ENCODE measurements at regions not wholly inside any gene's neighbourhood (a gene's known extent, or its start where the extent isn't known, plus 50 kb on each side); places are given as distances from the start of the nearest gene placed in this dataset.
"Not testable (repeated sequence)": the region's sequence is repeated elsewhere in the genome, so short reads cannot be mapped to it uniquely, and the experiment has no call there.

DNA sequence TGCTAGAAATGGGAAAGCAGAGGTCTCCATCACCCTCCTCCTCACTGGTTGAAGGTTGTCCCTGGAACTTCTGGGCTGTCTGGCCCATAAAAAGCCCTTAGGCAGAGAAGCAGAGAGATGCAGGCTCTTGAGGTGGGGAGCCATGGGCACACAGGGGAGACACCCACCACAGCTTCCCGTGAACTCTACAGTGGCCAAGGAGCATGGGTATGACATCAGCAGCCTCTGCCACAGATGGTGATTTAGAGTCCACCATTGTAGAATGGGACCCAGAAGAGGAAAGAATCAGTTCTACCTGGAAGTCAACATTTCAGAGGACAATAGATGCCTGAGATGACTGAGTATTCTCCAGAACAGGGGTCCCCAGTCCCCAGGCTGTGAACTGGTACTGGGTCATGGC is 105.6 kb upstream of the LRRN1 start:
- intact Hi-C loops (cut with DNase I), result no loop called here
- ATAC-seq (ENCODE audit: poor library complexity), result no peak
- no peak for DNase-seq

GRCh38 chr3:3689601-3690375 is 109.4 kb upstream of the LRRN1 start:
- no peak for ATAC-seq (ENCODE audit: poor library complexity)
- intact Hi-C loops (cut with DNase I), result no loop called here
- no peak for DNase-seq

DNA sequence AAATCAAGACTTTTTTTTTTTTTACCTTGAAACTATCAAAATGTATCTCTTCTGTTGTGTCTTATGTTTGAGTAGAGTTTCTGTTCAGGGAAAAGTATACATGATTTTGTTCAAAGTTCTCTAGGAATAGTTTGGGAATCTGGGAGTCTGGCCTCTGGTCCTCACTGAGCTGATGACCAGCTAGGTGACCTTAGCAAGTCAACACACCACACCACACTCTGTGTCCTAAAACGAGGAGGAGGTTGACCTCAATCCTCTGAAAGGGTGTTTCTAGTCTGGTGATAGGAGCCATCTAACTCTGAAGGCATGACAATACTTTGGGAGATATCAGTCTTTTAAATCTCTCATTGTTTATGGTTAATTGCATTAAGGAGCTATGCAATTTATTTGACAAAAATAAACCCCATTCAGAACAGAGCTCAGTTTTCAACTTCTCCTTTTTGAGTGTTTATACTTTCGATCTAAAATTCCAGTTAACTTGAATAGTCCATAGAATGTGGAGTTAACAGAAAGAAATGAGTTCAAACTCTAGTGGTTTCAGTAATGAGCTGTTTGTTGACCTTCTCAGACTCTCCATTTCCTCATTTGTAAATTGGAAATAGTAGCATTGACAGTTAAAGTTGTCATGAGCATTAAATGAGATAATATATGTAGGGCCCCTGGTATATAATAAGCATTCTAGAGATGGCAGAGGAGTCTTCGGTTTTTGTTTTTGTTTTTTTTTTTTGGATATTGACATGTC is 112.2 kb upstream of the LRRN1 start:
- intact Hi-C loops (cut with DNase I), result no loop called here
- DNase-seq (no peak), ATAC-seq (ENCODE audit: poor library complexity) (no peak)

- ATAC-seq (ENCODE audit: poor library complexity), result no peak
- intact Hi-C loops (cut with DNase I), result no loop called here
- DNase-seq, result no peak
Measured at GRCh38 chr3:3685721-3686120, 113.5 kb upstream of the LRRN1 start.

DNA sequence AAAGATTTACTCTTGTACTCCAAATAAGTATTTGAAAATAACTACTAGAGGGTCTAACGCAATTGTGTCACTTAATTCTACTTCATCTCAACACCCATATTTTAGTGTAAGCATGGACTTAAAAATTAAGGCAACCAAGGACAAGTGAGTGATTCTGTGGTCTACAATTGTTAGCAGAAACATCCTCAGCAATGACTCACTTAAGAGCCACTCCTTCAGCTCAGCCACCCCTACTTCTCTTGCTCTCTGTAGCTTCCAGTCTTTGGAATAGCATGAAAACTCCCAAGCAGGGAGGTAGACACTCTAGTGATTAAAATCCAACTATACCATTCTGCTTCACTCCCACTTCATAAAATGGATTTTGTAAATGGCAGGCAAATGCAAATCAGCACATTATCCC is 116.0 kb upstream of the LRRN1 start:
- intact Hi-C loops (cut with DNase I), result no loop called here
- DNase-seq, result no peak
- ATAC-seq (ENCODE audit: poor library complexity), result no peak

DNA sequence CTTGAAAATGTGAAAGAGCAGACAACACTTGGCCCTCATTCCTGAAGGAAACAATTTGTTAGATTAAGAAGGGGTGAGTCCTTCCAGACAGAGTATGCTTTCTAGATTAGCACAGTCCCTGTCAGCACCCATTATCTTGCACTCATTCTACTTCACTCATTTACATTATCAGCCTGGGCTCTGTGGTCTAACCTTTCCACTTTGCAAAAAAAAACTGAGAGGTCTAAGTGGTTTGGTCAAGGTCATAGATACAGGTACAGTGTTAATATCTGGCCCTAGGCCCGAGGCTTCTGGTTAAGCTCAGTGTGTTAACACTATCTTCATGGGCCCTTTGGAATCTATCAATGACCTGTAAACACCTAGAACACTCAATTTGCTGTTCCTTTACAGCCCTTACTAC is 123.4 kb upstream of the LRRN1 start:
- intact Hi-C loops (cut with DNase I), result no loop called here
- DNase-seq (no peak), ATAC-seq (ENCODE audit: poor library complexity) (peak; percentile 95)

- ATAC-seq (ENCODE audit: poor library complexity), result no peak
- no peak for DNase-seq
- intact Hi-C loops (cut with DNase I), result no loop called here
Measured at GRCh38 chr3:3675186-3675585, 124.0 kb upstream of the LRRN1 start.

DNA sequence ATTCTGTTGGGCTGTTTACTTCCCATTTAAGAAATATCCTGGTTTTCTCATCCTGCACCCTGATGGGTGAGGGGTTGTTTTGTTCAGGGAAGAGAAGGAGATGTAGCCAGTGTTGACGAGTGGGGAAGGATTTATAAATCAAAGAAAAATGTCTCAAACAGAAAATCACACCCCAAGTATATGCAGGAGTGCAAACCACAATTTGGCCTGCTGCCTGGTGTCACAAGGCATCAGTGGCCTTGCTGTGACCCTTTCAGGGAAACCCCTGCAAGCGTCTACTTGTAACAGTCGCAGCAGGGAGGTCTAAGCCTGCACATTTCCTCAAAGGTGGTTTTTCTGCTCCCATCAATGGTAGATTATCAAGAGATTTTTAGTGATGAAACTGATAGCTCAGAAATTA is 132.6 kb upstream of the LRRN1 start:
- ATAC-seq (ENCODE audit: poor library complexity), result no peak
- intact Hi-C loops (cut with DNase I), result no loop called here
- DNase-seq, result no peak

DNA sequence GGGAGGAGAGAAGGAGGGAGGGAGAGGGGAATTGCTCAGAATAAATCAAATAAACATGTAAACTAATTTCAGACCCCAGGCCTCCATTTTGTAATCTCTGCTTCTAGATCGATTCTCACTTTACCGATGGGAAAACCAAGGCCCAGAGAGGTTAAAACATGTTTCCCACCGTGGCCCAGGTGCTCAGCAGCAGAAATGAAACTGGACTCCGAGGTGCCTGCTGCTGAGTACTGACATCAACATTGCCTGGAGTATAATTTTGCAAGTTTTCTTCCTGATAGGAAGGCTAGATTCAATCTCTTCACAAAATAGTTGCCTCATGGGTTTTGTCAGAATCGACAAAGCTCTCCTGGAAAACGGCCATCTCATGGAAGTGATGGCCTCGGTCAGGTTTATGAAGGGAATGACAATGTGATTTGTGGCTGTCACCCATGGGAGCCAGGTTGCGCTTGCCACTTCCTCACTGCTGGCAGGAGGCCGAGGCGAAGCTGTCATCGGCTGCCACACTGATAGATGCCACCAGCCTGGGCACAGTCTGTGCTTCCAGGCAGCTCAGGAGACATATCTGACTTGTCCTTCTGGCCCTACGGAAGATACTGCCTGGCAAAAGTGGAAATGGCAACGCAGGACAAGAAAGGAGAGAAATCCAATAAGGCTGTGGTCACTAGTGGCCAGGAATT is 133.1 kb upstream of the LRRN1 start:
- intact Hi-C loops (cut with DNase I), result no loop called here
- ATAC-seq (ENCODE audit: poor library complexity) (peak; percentile 94), DNase-seq (peak; percentile 72)

DNA sequence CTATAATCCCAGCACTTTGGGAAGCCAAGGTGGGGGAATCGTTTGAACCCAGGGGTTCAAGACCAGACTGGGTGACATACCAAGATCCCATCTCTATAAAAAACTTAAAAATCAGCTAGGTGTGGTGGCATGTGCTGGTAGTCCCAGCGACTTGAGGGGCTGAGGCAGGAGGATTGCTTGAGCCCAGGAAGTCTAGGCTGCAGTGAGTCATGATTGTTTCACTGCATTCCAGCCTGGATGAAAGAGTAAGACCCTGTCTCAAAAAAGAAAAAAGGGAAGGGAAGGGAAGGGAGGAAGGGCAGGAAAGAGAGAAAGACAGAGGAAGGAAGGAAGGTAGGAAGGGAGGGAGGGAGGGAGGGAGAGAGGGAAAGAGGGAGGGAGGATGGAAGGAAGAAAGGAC is 133.7 kb upstream of the LRRN1 start:
- DNase-seq (no peak), ATAC-seq (ENCODE audit: poor library complexity) (no peak)
- intact Hi-C loops (cut with DNase I), result no loop called here

GRCh38 chr3:3664935-3665334 is 134.3 kb upstream of the LRRN1 start:
- intact Hi-C loops (cut with DNase I), result no loop called here
- no peak for DNase-seq
- no peak for ATAC-seq (ENCODE audit: poor library complexity)

GRCh38 chr3:3662610-3663009 is 136.6 kb upstream of the LRRN1 start:
- DNase-seq (no peak), ATAC-seq (ENCODE audit: poor library complexity) (no peak)
- intact Hi-C loops (cut with DNase I), result no loop called here

DNA sequence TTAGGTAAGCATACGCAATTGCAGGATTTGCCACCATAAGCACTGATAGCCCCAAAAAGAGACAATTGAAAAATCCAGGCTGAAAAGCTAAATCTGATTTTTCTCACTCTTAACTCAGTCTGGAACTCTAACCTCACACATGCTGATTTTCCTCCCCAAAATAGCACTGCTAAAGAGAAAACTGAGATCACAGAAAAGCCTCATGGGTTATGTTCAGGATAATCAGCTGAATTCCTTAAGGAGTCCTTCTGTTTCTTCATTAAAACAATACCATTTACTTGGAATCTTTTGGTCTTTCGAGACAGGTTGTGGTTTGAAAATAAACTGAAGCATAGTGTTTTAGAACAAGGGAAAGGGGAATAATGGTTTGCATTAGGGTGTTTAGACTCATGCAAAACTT is 144.3 kb upstream of the LRRN1 start:
- intact Hi-C loops (cut with DNase I), result no loop called here
- ATAC-seq (ENCODE audit: poor library complexity) (no peak), DNase-seq (no peak)

DNA sequence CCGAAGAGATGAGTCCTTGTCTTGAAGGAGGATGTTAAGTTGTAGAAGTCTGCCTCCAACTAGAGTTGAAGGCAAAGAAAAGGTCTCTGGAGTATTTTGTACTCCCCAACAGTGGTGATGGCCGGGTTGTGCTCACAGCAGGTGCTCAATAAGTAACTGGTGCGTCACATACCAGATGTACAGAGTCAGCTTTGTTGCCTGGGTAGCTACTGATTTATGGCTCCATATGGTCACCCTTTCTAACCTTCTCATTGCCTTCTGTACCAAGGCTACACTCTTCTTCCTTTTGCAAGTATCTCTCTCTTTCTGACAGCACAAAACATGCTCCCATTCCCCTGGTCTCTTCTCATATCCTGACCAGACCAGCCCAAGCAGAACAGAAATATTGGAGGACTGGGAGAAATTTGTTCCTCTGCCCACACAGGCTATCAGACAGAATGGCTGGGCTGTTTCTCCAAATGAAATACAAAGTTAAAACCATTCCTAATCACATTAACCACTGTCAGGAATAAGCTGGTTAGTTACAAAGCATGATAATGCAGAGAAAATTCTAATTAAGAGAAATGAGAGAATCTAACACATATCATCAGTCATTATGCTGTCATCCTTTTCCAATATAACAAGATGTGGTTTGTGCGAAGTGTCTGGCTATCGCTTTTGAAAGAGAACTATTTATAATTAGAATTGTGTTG is 150.1 kb upstream of the LRRN1 start:
- DNase-seq (no peak), ATAC-seq (ENCODE audit: poor library complexity) (no peak)
- intact Hi-C loops (cut with DNase I), result no loop called here

- DNase-seq (no peak), ATAC-seq (ENCODE audit: poor library complexity) (no peak)
- intact Hi-C loops (cut with DNase I), result no loop called here
Measured at GRCh38 chr3:3646934-3647333, 152.3 kb upstream of the LRRN1 start.

- DNase-seq; ATAC-seq (ENCODE audit: poor library complexity); intact Hi-C loops (cut with DNase I): not testable (repeated sequence)
Measured at GRCh38 chr3:3646103-3646844, 153.0 kb upstream of the LRRN1 start.

DNA sequence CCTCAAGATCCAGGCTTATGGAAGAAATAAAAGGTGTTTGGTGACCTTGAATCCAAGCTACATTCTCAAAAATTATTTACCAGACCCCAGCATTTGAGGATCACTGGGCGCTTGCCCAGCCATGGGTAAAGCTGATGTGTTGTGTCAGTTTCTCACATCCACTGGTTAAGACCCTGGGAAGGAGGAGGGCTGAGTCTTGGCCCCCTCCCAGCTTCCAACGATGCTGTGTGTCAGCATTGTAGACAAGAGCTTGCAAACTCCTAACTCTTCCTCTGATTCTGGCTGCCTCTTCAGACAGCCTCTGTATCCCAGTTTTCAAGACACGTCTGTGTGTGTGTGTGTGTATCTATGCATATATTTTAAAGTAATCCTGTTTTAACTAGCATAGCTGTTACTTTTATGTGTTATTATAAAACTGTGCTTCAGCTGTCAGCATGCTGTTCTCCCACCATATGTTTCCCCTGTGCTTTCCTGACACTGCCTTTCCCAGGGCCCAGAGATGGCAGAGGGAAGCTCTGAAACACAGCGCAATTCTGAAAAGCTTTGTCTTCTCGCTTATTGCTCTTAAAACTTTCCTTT is 157.3 kb upstream of the LRRN1 start:
- ATAC-seq (ENCODE audit: poor library complexity) (no peak), DNase-seq (no peak)
- intact Hi-C loops (cut with DNase I), result no loop called here

DNA sequence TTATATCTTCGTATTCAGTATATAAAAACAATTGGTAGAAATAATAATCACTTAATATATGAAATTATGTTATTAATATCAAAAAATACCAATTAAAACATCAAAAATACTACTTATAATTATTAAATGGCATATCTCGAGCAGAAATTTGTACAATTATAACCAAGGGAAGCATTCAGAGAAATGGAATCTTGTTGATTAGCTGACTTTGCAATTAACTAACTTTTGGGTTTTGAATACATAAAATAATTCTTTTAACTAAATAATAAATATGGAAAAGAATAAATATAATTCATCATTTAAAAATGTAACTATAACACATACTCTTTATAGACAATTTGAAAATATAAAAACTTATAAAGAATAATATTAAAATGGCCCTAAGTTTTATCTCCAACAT is 160.2 kb upstream of the LRRN1 start:
- intact Hi-C loops (cut with DNase I), result no loop called here
- ATAC-seq (ENCODE audit: poor library complexity) (no peak), DNase-seq (no peak)

All from Right ventricle myocardium superior (tissue), 1 donor.